ENCODE measurements at regions not wholly inside any gene's neighbourhood (a gene's known extent, or its start where the extent isn't known, plus 50 kb on each side); places are given as distances from the start of the nearest gene placed in this dataset.

- no peak for DNase-seq
Observed at GRCh38 chr11:30789270-30789669, 203.1 kb upstream of the MPPED2 start.

GRCh38 chr11:30788849-30789248 lies 202.7 kb upstream of the MPPED2 start:
- peaks cover 4% of the 10 kb centered on the region for H3K4me1 ChIP-seq
- TF ChIP-seq CTCF (IDR thresholded peaks at IDR 0.05), result no peak
- no peaks in the 10 kb centered on the region for H3K27me3 ChIP-seq (ENCODE audit: insufficient read depth in 3 of 3, low read length in 2 of 3)
- 88 to 94% (median 89%) methylated on average over 2 of the region's 2 CpGs for WGBS, 3 donors
- no peak overlapping the region for H3K4me3 ChIP-seq
- no peaks in the 10 kb centered on the region for H3K9me3 ChIP-seq
- ATAC-seq (peak in 3 of 4 donors; percentile 45 to 57 (median 54)), DNase-seq (no peak)
- intact Hi-C loops (cut with DNase I), result no loop called here
- no peaks in the 10 kb centered on the region for H3K36me3 ChIP-seq (ENCODE audit: insufficient read depth in 1 of 2, low read depth in 1 of 2)
- H3K27ac ChIP-seq, result peak overlapping the region; percentile 53

More at GRCh38 chr11:30789270-30789669, 203.1 kb upstream of the MPPED2 start:
- intact Hi-C loops (cut with DNase I), result no loop called here
- Histone ChIP-seq H3K4me3 (no peak overlapping the region), H3K36me3 (ENCODE audit: insufficient read depth in 1 of 2, low read depth in 1 of 2) (no peaks in the 10 kb centered on the region), H3K9me3 (no peaks in the 10 kb centered on the region), H3K27ac (peak overlapping the region; percentile 53), H3K4me1 (peaks cover 4% of the 10 kb centered on the region), H3K27me3 (ENCODE audit: insufficient read depth in 3 of 3, low read length in 2 of 3) (no peaks in the 10 kb centered on the region)
- no peak for TF ChIP-seq CTCF (IDR thresholded peaks at IDR 0.05)
- peak; percentile 65 to 85 (median 82) for ATAC-seq
- WGBS, 3 donors, result 37 to 50% (median 46%) methylated on average over 4 of the region's 4 CpGs

GRCh38 chr11:30786256-30787110 lies 200.3 kb upstream of the MPPED2 start:
- TF ChIP-seq CTCF (IDR thresholded peaks at IDR 0.05), result no peak
- intact Hi-C loops (cut with DNase I), result no loop called here
- 60 to 71% (median 64%) methylated on average over 4 of the region's 4 CpGs for WGBS, 3 donors
- H3K27ac ChIP-seq, result no peak overlapping the region
- H3K4me1 ChIP-seq, result peaks cover 4% of the 10 kb centered on the region
- H3K27me3 ChIP-seq (ENCODE audit: insufficient read depth in 3 of 3, low read length in 2 of 3), result no peaks in the 10 kb centered on the region
- DNase-seq, result no peak
- no peaks in the 10 kb centered on the region for H3K9me3 ChIP-seq
- no peak for ATAC-seq
- H3K36me3 ChIP-seq (ENCODE audit: insufficient read depth in 1 of 2, low read depth in 1 of 2), result no peaks in the 10 kb centered on the region
- no peak overlapping the region for H3K4me3 ChIP-seq

GRCh38 chr11:30778596-30778995 lies 192.4 kb upstream of the MPPED2 start:
- Histone ChIP-seq H3K4me1 (peaks cover 7% of the 10 kb centered on the region), H3K9me3 (no peaks in the 10 kb centered on the region), H3K36me3 (ENCODE audit: insufficient read depth in 1 of 2, low read depth in 1 of 2) (no peaks in the 10 kb centered on the region), H3K27ac (no peak overlapping the region), H3K27me3 (ENCODE audit: insufficient read depth in 3 of 3, low read length in 2 of 3) (no peaks in the 10 kb centered on the region), H3K4me3 (no peak overlapping the region)
- 40 to 68% (median 46%) methylated on average over 1 of the region's 1 CpG for WGBS, 3 donors
- DNase-seq, result no peak
- ATAC-seq, result no peak
- no peak for TF ChIP-seq CTCF (IDR thresholded peaks at IDR 0.05)
- intact Hi-C loops (cut with DNase I), result no loop called here

GRCh38 chr11:30775233-30775522 lies 189.0 kb upstream of the MPPED2 start:
- Histone ChIP-seq H3K4me3 (no peak overlapping the region), H3K4me1 (peaks cover 7% of the 10 kb centered on the region), H3K27me3 (ENCODE audit: insufficient read depth in 3 of 3, low read length in 2 of 3) (no peaks in the 10 kb centered on the region), H3K36me3 (ENCODE audit: insufficient read depth in 1 of 2, low read depth in 1 of 2) (no peaks in the 10 kb centered on the region), H3K9me3 (no peaks in the 10 kb centered on the region), H3K27ac (no peak overlapping the region)
- peak; percentile 11 for TF ChIP-seq CTCF (IDR thresholded peaks at IDR 0.05)
- intact Hi-C loops (cut with DNase I), result no loop called here
- no peak for DNase-seq
- ATAC-seq, result peak in 3 of 4 donors; percentile 32 to 50 (median 43)
- 17 to 75% (median 27%) methylated on average over 1 of the region's 1 CpG for WGBS, 3 donors

Data from psoas muscle (tissue), 7 donors.